ENCODE measurements at regions not wholly inside any gene's neighbourhood (a gene's known extent, or its start where the extent isn't known, plus 50 kb on each side); places are given as distances from the start of the nearest gene placed in this dataset.

DNA sequence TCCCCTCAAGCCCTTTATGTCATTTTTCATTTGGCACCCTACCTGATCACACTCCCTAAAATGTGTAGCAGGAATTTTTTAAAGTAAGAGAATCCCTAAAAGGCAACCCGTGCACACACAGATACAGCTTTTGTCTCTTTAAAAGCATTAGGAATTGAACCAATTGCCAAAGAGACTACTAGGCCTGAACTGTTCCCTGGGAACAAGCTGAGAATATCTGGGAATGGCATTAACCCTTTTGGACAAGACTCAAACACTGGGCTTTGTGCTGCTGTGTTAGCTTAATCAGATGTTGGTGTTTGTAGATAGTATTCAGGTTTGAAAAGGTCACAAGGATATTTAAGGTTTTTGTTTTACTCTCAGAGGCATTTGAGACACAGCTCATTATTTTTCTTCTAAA is 414.4 kb upstream of the PDZRN3 start:
- TF ChIP-seq CTCF (IDR thresholded peaks at IDR 0.05) (no peak), EP300 (IDR thresholded peaks at IDR 0.05) (no peak), POLR2A (IDR thresholded peaks at IDR 0.05) (no peak), POLR2AphosphoS5 (IDR thresholded peaks at IDR 0.05) (no peak)

Data from stomach (tissue), 4 donors.